ENCODE measurements at regions not wholly inside any gene's neighbourhood (a gene's known extent, or its start where the extent isn't known, plus 50 kb on each side); places are given as distances from the start of the nearest gene placed in this dataset.

- DNase-seq (ENCODE audit: low spot score): no peak
Observed at GRCh38 chr4:176011529-176011928, 54.1 kb upstream of the WDR17 start.

GRCh38 chr4:176013476-176014247 is 52.0 kb upstream of the WDR17 start:
- no peak for DNase-seq (ENCODE audit: low spot score)

GRCh38 chr4:176014583-176015108 is 51.0 kb upstream of the WDR17 start:
- no peak for DNase-seq (ENCODE audit: low spot score)

Measured in globus pallidus (tissue), 1 donor.